ENCODE measurements at regions not wholly inside any gene's neighbourhood (a gene's known extent, or its start where the extent isn't known, plus 50 kb on each side); places are given as distances from the start of the nearest gene placed in this dataset.
"Not testable (repeated sequence)": the region's sequence is repeated elsewhere in the genome, so short reads cannot be mapped to it uniquely, and the experiment has no call there.

GRCh38 chr6:84941609-84942008, 177.2 kb upstream of the TBX18 start:
- not testable (repeated sequence) for DNase-seq (ENCODE audit: low read depth, low spot score)

GRCh38 chr6:84929212-84929611, 164.8 kb upstream of the TBX18 start:
- DNase-seq (ENCODE audit: low read depth, low spot score), result no peak

GRCh38 chr6:84927551-84927950, 163.2 kb upstream of the TBX18 start:
- no peak for DNase-seq (ENCODE audit: low read depth, low spot score)

DNA sequence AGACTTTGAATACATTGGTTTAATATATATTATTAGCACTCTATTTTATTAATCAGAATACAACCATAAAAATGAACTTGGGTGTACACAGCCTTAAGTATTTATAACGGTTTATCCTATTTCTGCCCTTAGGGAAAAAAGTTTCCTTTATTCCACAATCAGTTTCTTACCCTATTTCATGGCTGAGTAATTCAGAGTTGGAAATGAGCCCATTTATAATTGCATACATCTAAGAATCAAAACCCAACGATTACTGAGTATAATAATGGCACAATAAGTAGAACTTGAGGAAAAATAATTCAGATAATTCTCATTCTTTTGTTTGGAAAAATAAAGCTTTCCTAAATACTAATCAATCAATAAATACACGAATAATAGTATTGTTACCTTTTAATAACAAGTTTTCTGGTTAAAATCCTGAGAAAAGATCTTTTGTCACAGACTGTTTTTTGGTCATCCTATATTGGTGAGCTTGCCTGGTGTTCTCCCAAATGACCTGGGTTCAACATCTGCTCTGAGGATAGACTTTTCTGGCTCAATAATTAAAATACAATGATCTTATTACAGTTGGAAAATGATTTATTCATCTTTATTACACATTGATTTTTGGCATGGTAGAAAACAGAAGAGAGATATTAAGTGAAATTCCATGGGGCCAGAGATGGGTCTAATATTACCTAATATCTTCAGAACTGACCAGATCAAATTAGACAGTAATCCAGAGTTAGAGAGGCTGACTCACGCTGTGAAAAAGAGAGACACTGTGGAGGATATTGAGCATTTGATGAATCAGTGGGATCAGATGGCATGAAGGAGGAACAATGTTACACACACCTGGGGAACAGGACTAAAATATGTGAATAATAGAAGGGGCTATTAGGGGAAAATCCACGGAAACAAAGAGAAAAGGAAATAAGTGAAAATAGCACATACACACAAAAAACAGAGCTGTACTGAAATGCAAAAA, 162.1 kb upstream of the TBX18 start:
- no peak for DNase-seq (ENCODE audit: low read depth, low spot score)

DNA sequence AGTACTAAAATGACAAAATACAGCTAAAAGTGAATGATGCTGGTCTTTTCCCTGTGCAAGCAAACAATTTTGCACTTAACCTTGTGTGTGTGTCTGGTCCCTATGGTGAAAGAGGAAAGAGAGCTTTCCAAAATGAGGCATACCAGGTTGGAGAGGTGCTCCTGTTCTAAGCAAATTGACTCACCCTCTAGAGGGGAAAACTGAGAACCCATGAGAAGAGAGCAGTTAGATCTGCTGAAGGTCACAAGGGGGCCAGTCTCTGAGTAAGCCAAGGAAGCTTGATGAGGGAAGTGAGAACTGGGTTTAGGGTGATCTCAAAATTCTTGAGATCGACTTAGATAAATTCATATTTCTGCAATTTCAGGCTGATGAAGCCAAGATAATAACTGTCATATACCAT, 157.5 kb upstream of the TBX18 start:
- no peak for DNase-seq (ENCODE audit: low read depth, low spot score)

- DNase-seq (ENCODE audit: low read depth, low spot score), result no peak
Measured at GRCh38 chr6:84920021-84920420, 155.6 kb upstream of the TBX18 start.

DNA sequence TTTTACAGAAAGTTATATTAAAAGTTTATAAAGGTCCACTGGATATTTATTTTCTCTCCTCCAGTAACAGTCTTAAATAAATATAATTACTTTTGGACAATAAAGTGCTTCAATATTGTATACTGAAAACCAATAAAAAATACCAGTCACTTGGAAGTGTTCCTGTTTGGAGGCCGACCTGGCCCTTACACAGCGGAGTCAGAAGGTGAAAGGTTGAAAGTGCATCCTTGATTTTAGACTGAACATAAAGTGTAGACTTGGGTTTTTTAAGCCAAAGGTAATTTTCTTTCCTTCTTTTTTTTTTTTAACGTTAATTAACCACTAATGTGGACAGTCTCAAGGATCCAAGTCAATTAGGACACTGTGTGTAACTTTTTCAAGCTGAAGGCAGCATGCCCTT, 152.3 kb upstream of the TBX18 start:
- DNase-seq (ENCODE audit: low read depth, low spot score), result no peak

- DNase-seq (ENCODE audit: low read depth, low spot score), result no peak
Measured at GRCh38 chr6:84912472-84913322, 148.3 kb upstream of the TBX18 start.

- DNase-seq (ENCODE audit: low read depth, low spot score), result no peak
Measured at GRCh38 chr6:84910906-84911607, 146.7 kb upstream of the TBX18 start.

DNA sequence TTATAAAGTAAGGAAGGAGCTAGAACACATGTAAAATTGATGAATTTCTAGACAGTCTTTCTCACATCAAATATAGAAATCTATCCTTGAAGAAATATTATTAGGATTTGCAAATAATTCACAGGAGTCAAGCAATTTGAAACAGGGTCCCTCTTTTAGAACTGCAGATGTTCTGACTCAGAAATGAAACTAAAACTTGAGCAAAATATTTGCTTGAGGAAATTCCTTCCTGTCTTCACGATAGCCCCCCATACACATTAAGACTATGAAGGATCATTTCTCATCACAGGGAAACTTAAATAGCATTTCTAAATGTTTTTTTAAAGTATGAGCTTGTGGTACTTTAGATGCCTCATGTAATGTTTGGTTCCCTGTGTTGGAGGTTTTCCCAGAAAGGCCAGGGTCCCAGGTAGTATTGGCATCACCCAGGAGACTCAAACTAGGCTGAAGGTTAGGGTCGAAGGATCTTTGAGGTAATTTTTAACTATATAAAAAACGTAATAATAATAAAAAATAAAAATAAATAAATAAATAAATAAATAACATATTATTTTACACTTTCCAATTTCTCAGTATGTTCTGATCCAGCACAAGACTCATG, 144.0 kb upstream of the TBX18 start:
- no peak for DNase-seq (ENCODE audit: low read depth, low spot score)

GRCh38 chr6:84906514-84906913, 142.1 kb upstream of the TBX18 start:
- no peak for DNase-seq (ENCODE audit: low read depth, low spot score)

DNA sequence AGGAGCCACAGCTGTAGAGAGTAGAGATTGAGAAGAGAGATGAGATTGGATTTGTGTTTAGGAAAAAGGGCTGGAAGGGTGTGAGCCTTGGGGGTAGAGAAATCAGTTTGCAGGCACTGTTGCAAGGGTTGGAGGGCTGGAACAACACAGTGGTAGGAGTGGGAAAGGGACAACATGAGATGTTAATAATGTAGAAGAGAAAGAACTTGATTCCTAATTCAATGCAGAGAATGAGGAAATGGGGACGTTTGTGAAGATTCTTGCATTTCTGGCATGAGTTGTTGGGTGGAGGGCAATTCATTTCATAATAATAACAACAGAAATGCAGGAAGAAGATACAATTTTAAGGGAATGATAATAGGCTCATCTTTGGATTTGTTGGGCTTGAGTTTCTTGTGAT, 141.4 kb upstream of the TBX18 start:
- no peak for DNase-seq (ENCODE audit: low read depth, low spot score)

GRCh38 chr6:84902354-84902928, 138.0 kb upstream of the TBX18 start:
- DNase-seq (ENCODE audit: low read depth, low spot score), result no peak

DNA sequence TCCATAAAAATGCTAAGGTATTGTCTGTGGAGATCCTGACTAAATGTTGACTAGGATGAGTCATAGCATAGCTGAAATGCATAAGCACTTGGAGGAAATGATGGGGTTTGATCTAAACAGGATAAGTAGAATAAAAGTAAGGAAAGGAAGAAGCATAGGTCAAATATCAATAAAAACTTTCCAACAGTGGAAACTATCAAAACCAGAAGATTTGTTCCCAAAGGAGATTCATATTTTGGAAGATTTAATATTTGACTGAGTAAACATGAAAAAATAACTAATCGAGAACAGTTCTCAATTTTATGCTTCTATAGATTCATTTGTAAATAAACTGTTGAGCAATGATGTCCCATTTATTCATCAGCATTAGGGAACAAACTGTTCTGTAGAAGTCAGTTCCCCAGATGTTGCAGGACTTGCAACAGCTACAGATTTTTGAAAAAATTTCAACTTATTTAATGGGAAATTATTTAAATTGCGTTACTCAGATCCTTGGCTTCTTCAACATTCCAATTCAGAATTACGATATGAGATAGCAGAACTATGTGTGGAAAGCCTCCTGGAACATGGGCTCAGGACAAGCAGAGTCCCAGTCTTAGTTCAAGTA, 133.7 kb upstream of the TBX18 start:
- DNase-seq (ENCODE audit: low read depth, low spot score), result no peak

DNA sequence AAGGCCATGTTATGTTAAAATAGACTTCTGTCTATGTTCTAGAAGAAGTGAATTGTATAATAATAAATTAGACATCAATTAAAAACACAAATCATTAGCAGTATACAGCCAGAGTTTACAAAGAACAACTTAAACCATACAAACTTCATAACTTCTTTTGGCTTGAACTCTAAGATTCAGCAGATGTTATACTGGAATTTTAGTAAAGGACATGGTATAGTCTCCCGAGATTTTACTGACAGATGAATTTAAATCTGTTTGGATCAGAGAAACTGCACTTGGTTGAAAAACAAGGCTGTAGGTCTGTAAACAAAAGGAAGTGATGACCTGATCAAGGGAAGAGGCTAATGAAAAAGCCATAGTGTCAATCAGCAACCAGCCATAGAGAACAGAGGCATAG, 132.6 kb upstream of the TBX18 start:
- no peak for DNase-seq (ENCODE audit: low read depth, low spot score)

DNA sequence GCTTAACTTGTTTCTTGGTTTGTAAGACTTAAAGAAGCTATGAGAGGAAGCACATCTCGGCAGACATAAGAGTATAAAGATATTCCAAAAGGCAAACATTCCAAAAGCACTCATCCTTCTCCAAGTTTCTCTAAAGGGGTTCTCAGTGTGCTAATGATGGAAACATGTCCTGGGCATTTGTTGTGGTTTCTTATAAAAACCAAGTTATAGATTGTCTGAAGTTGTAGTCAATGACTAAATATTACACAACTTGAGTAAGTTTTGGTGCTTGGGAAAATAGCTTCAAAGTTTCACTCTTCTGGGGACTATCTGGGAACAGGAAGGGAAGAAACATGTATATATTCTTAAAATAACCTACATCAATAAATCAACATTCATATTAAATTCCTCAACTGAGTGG, 128.3 kb upstream of the TBX18 start:
- DNase-seq (ENCODE audit: low read depth, low spot score), result no peak

DNA sequence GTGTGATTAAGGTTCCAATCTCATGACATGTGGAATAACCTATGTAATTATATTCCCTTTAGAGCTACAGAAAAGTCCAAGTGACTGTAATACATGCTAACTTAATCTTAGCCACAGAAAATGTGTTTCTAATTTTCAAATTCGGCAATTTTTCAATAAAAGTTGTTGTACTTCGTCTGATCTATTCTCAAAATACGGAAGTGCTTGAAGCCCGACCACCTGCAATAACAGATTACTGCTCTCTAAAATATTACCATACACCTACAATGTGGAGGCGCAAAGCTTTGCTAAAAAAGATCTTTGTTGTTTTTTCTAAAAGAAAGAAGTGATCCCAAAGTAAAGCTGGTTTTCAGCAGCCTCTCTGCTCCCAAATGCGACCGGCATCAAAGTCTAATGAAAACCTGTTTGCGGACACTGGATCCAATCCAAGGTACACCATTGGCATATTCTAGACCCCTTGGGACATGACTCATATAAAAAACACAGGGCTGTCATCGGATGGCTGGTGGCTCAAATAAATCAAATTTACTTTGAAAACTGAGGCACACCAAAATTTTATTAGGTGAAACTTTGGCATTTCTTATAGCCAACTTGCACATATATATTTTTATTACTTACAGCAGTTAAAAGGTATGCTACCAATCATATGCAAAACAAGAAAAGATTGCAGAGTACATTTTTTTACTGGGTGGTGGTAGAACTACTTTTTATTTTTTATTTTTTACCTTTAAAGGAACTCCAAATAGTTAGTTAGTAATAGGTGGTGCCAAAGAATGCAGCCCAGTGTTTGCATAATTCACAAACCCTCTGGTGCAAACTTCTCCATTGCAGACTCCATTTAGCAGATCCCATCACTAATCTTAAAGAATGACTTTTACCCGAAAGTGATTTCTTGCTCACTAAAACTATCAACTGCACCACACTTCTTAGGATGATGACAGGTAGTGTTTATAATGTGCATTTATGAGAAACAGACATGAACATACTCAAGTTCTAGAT, 118.7 kb upstream of the TBX18 start:
- DNase-seq (ENCODE audit: low read depth, low spot score), result no peak

GRCh38 chr6:84879385-84879784, 115.0 kb upstream of the TBX18 start:
- DNase-seq (ENCODE audit: low read depth, low spot score), result not testable (repeated sequence)

GRCh38 chr6:84877515-84878210, 113.3 kb upstream of the TBX18 start:
- DNase-seq (ENCODE audit: low read depth, low spot score), result no peak

All from ELF-1 (cell line).